Natural killer cell (primary cell): ENCODE measurements at regions not wholly inside any gene's neighbourhood (a gene's known extent, or its start where the extent isn't known, plus 50 kb on each side); places are given as distances from the start of the nearest gene placed in this dataset.

Experiments used
- ATAC-seq, 3 donors: fragments of 150-1000 bp in 2 of 3; fragments of 200-7000 bp in 1 of 3; cut with Tn5 transposase; 1 replicate in 1 of 3; 2 replicates in 2 of 3; pipeline ENCODE4 v1.10.0; 2021; ENCODE audit warnings: mild to moderate bottlenecking in 2 of 3, moderate library complexity in 2 of 3
- DNase-seq, 2 donors: peaks; one replicate each; pipeline versions ENCODE4 v3.0.0 to v3.0.0-alpha.2; 2013 to 2021; ENCODE audit warnings: mixed read lengths in 1 of 2
- H3K27ac ChIP-seq: one replicate; pipeline ENCODE4 v1.5.1; 2013; ENCODE audit warnings: mild to moderate bottlenecking, low read length
- H3K27me3 ChIP-seq: one replicate; pipeline ENCODE4 v1.6.1; 2013; ENCODE audit warnings: low read length; ENCODE audit not compliant: control insufficient read depth, insufficient read depth
- H3K36me3 ChIP-seq: one replicate; pipeline ENCODE4 v1.6.1; 2013; ENCODE audit warnings: low read length; ENCODE audit not compliant: control insufficient read depth, insufficient read depth
- H3K4me1 ChIP-seq: one replicate; pipeline ENCODE4 v1.6.1; 2013; ENCODE audit warnings: low read length; ENCODE audit not compliant: control insufficient read depth, insufficient read depth
- H3K4me3 ChIP-seq: one replicate; pipeline ENCODE4 v1.5.1; 2013; ENCODE audit warnings: low read length
- H3K9me3 ChIP-seq: one replicate; pipeline ENCODE4 v1.6.1; 2013; ENCODE audit warnings: low read length; ENCODE audit not compliant: control insufficient read depth, insufficient read depth
- H3K27ac Mint-ChIP-seq, 2 donors: one replicate each; pipeline ENCODE4 v1.8.0; 2022; ENCODE audit warnings: mild to moderate bottlenecking in 2 of 2, mixed read lengths in 2 of 2, moderate library complexity in 1 of 2
- H3K27me3 Mint-ChIP-seq, 2 donors: one replicate each; pipeline ENCODE4 v1.8.0; 2022; ENCODE audit warnings: low read depth in 2 of 2, mixed read lengths in 2 of 2
- H3K36me3 Mint-ChIP-seq: one replicate; pipeline ENCODE4 v1.8.0; 2022; ENCODE audit warnings: mixed read lengths
- H3K4me1 Mint-ChIP-seq, 2 donors: one replicate each; pipeline ENCODE4 v1.8.0; 2022; ENCODE audit warnings: mixed read lengths in 2 of 2
- H3K4me3 Mint-ChIP-seq: one replicate; pipeline ENCODE4 v1.8.0; 2022; ENCODE audit warnings: mild to moderate bottlenecking, moderate library complexity, mixed read lengths
- H3K9me3 Mint-ChIP-seq, 2 donors: one replicate each; pipeline ENCODE4 v1.8.0; 2022; ENCODE audit warnings: mixed read lengths in 2 of 2
- CTCF ChIP-seq: fragments of 200-600 bp; IDR thresholded peaks from one replicate; pipeline ENCODE4 v1.8.0; 2022; ENCODE audit warnings: antibody characterized with exemption
- WGBS: methylation state at CpG from one replicate; pipeline ENCODE4 v1.1.7; 2013; ENCODE audit warnings: missing lambda C conversion rate; ENCODE audit not compliant: insufficient coverage; 5-methylcytosine and 5-hydroxymethylcytosine counted together
- intact Hi-C: fragments of 100-400 bp; cut with micrococcal nuclease; formaldehyde crosslinking; loops from one replicate; pipeline ENCODE4 v1.14.2; 2022

- no peak for TF ChIP-seq CTCF
- H3K4me1 ChIP-seq: no peaks in the 10 kb centered on the region
- H3K9me3 ChIP-seq: no peaks in the 10 kb centered on the region
- intact Hi-C loops: no loop called here
- Mint-ChIP-seq H3K9me3 (peaks cover 0 to 2% of the 10 kb centered on the region in 2 donors), H3K27me3 (no peaks in the 10 kb centered on the region), H3K4me1 (no peaks in the 10 kb centered on the region), H3K36me3 (no peaks in the 10 kb centered on the region), H3K27ac (no peak overlapping the region), H3K4me3 (no peak overlapping the region)
- no peak overlapping the region for H3K4me3 ChIP-seq
- no peaks in the 10 kb centered on the region for H3K27me3 ChIP-seq
- DNase-seq (no peak), ATAC-seq (no peak)
- WGBS: 73% methylated on average over 4 of the region's 5 CpGs
- H3K36me3 ChIP-seq: no peaks in the 10 kb centered on the region
- no peak overlapping the region for H3K27ac ChIP-seq
These were observed 243.4 kb downstream of the IGSF11 start for GRCh38 chr3:118791246-118791645.

DNA sequence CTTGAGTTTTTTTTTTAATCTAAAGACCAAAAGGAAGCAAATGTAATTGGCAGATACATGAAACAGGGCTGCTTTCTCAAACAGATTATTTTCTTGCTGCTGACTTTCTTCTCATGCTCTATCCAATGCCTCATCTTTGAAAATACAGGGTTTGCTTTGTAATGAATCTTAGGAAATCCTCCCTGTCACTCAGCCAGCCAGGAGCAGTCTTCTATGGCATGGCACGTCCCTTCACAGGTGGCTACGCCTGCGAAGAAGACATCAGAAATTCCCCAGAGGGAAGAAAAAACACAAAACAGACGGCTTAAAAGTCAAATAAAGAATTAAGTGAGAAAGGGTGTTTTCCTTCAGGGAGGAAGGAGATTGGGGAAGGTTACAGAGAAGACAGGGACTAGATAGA, 242.5 kb downstream of the IGSF11 start:
- intact Hi-C loops: no loop called here
- H3K27ac ChIP-seq: no peak overlapping the region
- ATAC-seq (no peak), DNase-seq (no peak)
- no peaks in the 10 kb centered on the region for H3K4me1 Mint-ChIP-seq
- no peaks in the 10 kb centered on the region for H3K36me3 Mint-ChIP-seq
- no peak overlapping the region for H3K4me3 ChIP-seq
- H3K36me3 ChIP-seq: no peaks in the 10 kb centered on the region
- peaks cover 0 to 2% of the 10 kb centered on the region in 2 donors for H3K9me3 Mint-ChIP-seq
- H3K9me3 ChIP-seq: no peaks in the 10 kb centered on the region
- no peaks in the 10 kb centered on the region for H3K27me3 Mint-ChIP-seq
- no peak overlapping the region for H3K4me3 Mint-ChIP-seq
- 92% methylated on average over 4 of the region's 4 CpGs for WGBS
- H3K27me3 ChIP-seq: no peaks in the 10 kb centered on the region
- no peak for TF ChIP-seq CTCF
- H3K27ac Mint-ChIP-seq: no peak overlapping the region
- no peaks in the 10 kb centered on the region for H3K4me1 ChIP-seq

- H3K36me3 ChIP-seq: no peaks in the 10 kb centered on the region
- intact Hi-C loops: no loop called here
These were observed 241.5 kb downstream of the IGSF11 start for GRCh38 chr3:118793176-118793575.

More at GRCh38 chr3:118793176-118793575, 241.5 kb downstream of the IGSF11 start:
- no peak for TF ChIP-seq CTCF
- Histone ChIP-seq H3K27me3 (no peaks in the 10 kb centered on the region), H3K4me3 (no peak overlapping the region), H3K9me3 (no peaks in the 10 kb centered on the region), H3K4me1 (no peaks in the 10 kb centered on the region), H3K27ac (no peak overlapping the region)
- Mint-ChIP-seq H3K36me3 (no peaks in the 10 kb centered on the region), H3K9me3 (peaks cover 0 to 2% of the 10 kb centered on the region in 2 donors), H3K27ac (no peak overlapping the region), H3K27me3 (no peaks in the 10 kb centered on the region), H3K4me3 (no peak overlapping the region), H3K4me1 (no peaks in the 10 kb centered on the region)
- ATAC-seq: no peak
- DNase-seq: no peak
